C4-2B (cell line): ENCODE measurements at regions not wholly inside any gene's neighbourhood (a gene's known extent, or its start where the extent isn't known, plus 50 kb on each side); places are given as distances from the start of the nearest gene placed in this dataset.

ENCODE experiments used
- CTCF ChIP-seq: fragments of 450-650 bp; conservative IDR thresholded peaks from 2 replicates; pipeline ENCODE4 v1.5.1; 2017; ENCODE audit warnings: mild to moderate bottlenecking
- ZFX ChIP-seq: fragments of 450-650 bp; IDR thresholded peaks from 2 replicates; pipeline ENCODE4 v1.6.1; 2017

- TF ChIP-seq CTCF (no peak), ZFX (no peak)
These were observed 491.2 kb upstream of the ATXN8OS start for GRCh38 chr13:69616396-69616795.
